OCI-LY3 (cell line): ENCODE measurements at regions not wholly inside any gene's neighbourhood (a gene's known extent, or its start where the extent isn't known, plus 50 kb on each side); places are given as distances from the start of the nearest gene placed in this dataset.

Experiments
- CTCF ChIP-seq: fragments of 200-600, 300-600 bp; sonication (generic); IDR thresholded peaks from 2 replicates; pipeline ENCODE4 v1.5.1; 2014; ENCODE audit warnings: antibody characterized with exemption, low read length, low read depth
- EZH2phosphoT487 ChIP-seq: fragments of 200-600 bp; shearing (Covaris generic); IDR thresholded peaks from 2 replicates; pipeline ENCODE4 v1.6.1; 2018; ENCODE audit warnings: antibody characterized with exemption, mixed run types, low read depth

- TF ChIP-seq CTCF (no peak), EZH2phosphoT487 (no peak)
Observed at GRCh38 chr14:37658156-37658555, 62.7 kb downstream of the TTC6 start.
